ENCODE measurements at regions not wholly inside any gene's neighbourhood (a gene's known extent, or its start where the extent isn't known, plus 50 kb on each side); places are given as distances from the start of the nearest gene placed in this dataset.
"Not testable (repeated sequence)": the region's sequence is repeated elsewhere in the genome, so short reads cannot be mapped to it uniquely, and the experiment has no call there.

DNA sequence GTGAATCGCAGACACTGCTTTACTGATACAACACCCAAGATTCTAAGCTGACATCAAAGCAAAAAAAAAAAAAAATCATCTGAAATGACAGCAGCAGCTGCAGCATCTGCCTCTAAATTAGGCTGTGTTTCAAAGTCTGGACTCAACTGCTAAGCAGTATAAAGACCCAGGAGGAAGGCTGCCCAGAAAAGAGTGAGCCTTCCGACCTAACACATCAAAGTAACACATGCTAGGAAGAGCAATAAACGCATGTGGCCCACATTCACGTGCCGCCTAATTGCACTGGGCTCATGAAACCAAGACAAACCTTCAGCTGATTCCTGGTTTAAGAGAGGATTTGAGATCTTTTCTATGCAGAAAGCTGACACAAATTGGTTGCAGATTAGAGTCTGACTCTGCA is 317.1 kb downstream of the ZIC4 start:
- intact Hi-C loops (cut with DNase I) = no loop called here
- Histone ChIP-seq H3K4me1 (no peaks in the 10 kb centered on the region), H3K27ac (no peak overlapping the region), H3K36me3 (no peaks in the 10 kb centered on the region), H3K4me3 (no peak overlapping the region), H3K27me3 (ENCODE audit: low read depth) (no peaks in the 10 kb centered on the region), H3K9me3 (no peaks in the 10 kb centered on the region)
- TF ChIP-seq, protein P1, sequence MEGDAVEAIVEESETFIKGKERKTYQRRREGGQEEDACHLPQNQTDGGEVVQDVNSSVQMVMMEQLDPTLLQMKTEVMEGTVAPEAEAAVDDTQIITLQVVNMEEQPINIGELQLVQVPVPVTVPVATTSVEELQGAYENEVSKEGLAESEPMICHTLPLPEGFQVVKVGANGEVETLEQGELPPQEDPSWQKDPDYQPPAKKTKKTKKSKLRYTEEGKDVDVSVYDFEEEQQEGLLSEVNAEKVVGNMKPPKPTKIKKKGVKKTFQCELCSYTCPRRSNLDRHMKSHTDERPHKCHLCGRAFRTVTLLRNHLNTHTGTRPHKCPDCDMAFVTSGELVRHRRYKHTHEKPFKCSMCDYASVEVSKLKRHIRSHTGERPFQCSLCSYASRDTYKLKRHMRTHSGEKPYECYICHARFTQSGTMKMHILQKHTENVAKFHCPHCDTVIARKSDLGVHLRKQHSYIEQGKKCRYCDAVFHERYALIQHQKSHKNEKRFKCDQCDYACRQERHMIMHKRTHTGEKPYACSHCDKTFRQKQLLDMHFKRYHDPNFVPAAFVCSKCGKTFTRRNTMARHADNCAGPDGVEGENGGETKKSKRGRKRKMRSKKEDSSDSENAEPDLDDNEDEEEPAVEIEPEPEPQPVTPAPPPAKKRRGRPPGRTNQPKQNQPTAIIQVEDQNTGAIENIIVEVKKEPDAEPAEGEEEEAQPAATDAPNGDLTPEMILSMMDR (IDR thresholded peaks at IDR 0.05) = no peak
- ATAC-seq (no peak), DNase-seq (no peak)

DNA sequence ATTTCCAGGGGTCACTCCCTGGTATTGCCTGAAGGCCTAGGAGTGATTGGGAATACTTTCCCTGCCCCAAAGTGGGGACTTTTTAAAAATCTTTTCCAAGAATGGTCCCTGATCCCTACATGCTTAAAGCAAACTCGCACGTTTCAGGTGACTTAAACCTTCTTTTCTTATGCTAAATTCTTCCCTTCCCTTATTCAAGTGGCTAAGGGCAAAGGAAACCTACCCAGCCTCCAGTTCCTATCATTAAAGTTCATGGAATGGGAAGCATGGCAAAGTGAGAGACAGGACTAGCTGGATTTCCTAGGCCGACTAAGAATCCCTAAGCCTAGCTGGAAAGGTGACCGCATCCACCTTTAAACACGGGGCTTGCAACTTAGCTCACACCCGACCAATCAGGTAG is 346.8 kb downstream of the ZIC4 start:
- H3K4me3 ChIP-seq; H3K27me3 ChIP-seq (ENCODE audit: low read depth); H3K27ac ChIP-seq; H3K36me3 ChIP-seq; H3K4me1 ChIP-seq; DNase-seq; intact Hi-C loops (cut with DNase I); ATAC-seq: not testable (repeated sequence)
- peaks cover 15% of the 10 kb centered on the region for H3K9me3 ChIP-seq

DNA sequence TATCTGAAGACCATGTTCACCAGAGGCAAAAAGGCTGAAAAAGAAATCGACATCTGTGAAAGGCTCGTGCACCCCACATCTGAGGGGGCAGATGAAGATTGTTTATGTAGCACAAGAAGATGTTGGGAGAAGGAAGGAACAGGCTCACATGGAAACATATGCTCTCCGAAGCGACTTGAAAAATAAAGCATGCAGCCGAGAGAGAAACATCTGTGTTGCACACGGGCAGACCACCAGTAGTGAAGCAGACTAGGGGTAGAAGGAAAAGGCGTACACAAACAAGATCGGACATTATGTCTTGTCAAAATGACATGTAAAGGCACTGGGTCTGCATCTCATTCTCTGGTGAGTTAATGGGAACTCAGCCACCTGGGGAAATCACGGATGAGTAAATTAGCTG is 356.5 kb downstream of the ZIC4 start:
- H3K4me3 ChIP-seq = no peak overlapping the region
- H3K4me1 ChIP-seq = no peaks in the 10 kb centered on the region
- intact Hi-C loops (cut with DNase I) = no loop called here
- no peaks in the 10 kb centered on the region for H3K27me3 ChIP-seq (ENCODE audit: low read depth)
- TF ChIP-seq, protein P1 (IDR thresholded peaks at IDR 0.05) = no peak
- no peak for DNase-seq
- no peaks in the 10 kb centered on the region for H3K36me3 ChIP-seq
- peaks cover 10% of the 10 kb centered on the region for H3K9me3 ChIP-seq
- ATAC-seq = no peak
- no peak overlapping the region for H3K27ac ChIP-seq

DNA sequence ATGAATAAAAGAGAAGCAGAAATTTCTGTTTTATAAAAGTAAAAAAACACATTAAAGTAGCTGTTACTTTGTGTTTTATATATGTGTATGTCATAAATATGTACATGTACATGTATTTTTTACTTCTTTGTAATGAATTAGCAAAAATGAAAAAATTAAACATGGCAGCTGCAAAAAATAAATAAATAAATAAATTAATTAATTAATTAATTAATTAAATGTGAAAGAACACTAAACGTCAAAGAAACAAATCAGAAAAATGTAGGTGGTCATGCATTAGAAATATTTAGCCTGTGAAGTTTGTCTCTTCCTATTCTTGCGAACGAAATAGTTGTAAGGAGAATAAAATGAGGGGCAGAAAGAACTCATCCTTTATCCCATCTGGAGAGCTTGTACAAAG is 357.0 kb downstream of the ZIC4 start:
- H3K4me1 ChIP-seq = no peaks in the 10 kb centered on the region
- no peak overlapping the region for H3K27ac ChIP-seq
- DNase-seq = no peak
- peaks cover 6% of the 10 kb centered on the region for H3K9me3 ChIP-seq
- TF ChIP-seq, protein P1 (IDR thresholded peaks at IDR 0.05) = no peak
- no peaks in the 10 kb centered on the region for H3K27me3 ChIP-seq (ENCODE audit: low read depth)
- H3K4me3 ChIP-seq = no peak overlapping the region
- no peak for ATAC-seq
- no peaks in the 10 kb centered on the region for H3K36me3 ChIP-seq
- intact Hi-C loops (cut with DNase I) = no loop called here

DNA sequence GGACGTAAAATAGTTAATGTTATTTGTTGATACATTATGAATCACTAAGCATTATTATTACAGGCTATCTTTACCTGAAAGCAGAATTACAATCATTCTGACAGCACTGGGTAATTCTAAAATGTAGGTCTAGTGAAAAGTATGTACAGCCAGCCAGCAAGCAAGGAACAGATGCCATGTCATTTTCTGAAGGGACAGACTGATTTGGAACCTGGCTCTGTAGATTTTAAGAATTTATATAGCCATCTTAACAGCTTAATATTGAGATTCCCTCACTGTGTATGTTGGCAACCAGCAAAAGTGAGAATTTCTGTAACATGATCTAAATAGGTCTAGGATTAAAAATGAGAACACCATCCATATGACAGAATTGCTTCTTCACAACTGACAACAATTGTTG is 359.4 kb downstream of the ZIC4 start:
- ATAC-seq = no peak
- TF ChIP-seq, protein P1 (IDR thresholded peaks at IDR 0.05) = no peak

DNA sequence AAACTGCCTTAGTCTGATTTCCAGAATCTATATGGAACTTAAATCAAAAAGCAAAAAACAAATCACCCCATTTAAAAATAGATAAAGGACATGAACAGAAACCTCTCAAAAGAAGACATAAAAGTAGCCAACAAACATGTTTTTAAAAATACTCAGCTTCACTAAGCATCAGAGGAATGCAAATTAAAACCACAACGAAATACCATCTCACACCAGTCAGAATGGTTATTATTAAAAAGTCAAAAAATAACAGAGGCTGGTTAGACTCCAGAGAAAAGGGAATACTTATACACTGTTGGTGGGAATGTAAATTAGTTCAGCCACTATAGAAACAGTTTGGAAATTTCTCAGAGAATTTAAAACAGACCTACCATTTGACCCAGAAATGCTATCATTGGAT is 367.9 kb downstream of the ZIC4 start:
- H3K4me3 ChIP-seq = no peak overlapping the region
- no peak for ATAC-seq
- TF ChIP-seq, protein P1 (IDR thresholded peaks at IDR 0.05) = no peak

More for the DNA sequence above, 359.4 kb downstream of the ZIC4 start:
- H3K36me3 ChIP-seq = no peaks in the 10 kb centered on the region
- no peaks in the 10 kb centered on the region for H3K9me3 ChIP-seq
- no peak overlapping the region for H3K27ac ChIP-seq
- intact Hi-C loops (cut with DNase I) = no loop called here
- no peak for DNase-seq
- no peaks in the 10 kb centered on the region for H3K27me3 ChIP-seq (ENCODE audit: low read depth)
- no peaks in the 10 kb centered on the region for H3K4me1 ChIP-seq
- no peak overlapping the region for H3K4me3 ChIP-seq

More for the DNA sequence above, 367.9 kb downstream of the ZIC4 start:
- no peak for DNase-seq
- peaks cover 11% of the 10 kb centered on the region for H3K9me3 ChIP-seq
- no peaks in the 10 kb centered on the region for H3K27me3 ChIP-seq (ENCODE audit: low read depth)
- no peaks in the 10 kb centered on the region for H3K4me1 ChIP-seq
- intact Hi-C loops (cut with DNase I) = no loop called here
- no peaks in the 10 kb centered on the region for H3K36me3 ChIP-seq
- H3K27ac ChIP-seq = no peak overlapping the region

Data from lower lobe of right lung (tissue), 2 donors.